ENCODE measurements at regions not wholly inside any gene's neighbourhood (a gene's known extent, or its start where the extent isn't known, plus 50 kb on each side); places are given as distances from the start of the nearest gene placed in this dataset.

DNA sequence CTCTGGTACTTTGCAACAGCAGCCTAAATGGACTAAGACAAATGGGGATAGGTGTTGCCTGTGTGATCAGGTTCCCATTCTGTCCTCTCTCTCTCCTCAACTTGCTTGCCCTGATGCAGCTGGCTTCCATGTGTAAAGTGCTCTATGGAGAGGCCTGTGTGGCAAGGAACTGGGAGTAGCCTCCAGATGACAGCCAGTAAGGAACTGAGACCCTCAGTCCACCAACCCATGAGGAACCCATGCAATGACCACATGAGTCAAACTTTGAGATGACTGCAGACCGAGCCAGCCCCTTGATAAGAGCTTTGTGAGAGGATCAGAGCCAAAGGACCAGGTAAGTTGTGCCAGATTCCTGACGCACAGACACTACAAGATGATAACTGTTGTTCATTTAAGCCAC is 74.6 kb upstream of the ADPGK start:
- intact Hi-C loops (cut with DNase I), result no loop called here
- 50% methylated on average over 1 of the region's 2 CpGs for WGBS (ENCODE audit: insufficient coverage, low coverage, low lambda C conversion rate, missing lambda C conversion rate)

GRCh38 chr15:72857331-72858063 is 73.9 kb upstream of the ADPGK start:
- DNase-seq (no peak), ATAC-seq (no peak)
- no peak overlapping the region for H3K27ac ChIP-seq
- intact Hi-C loops (cut with DNase I), result no loop called here
- H3K4me3 ChIP-seq, result no peak overlapping the region
- 57% methylated on average over 9 of the region's 9 CpGs for WGBS (ENCODE audit: insufficient coverage, low coverage, low lambda C conversion rate, missing lambda C conversion rate)
- H3K9me3 ChIP-seq, result no peaks in the 10 kb centered on the region
- TF ChIP-seq, protein P1, sequence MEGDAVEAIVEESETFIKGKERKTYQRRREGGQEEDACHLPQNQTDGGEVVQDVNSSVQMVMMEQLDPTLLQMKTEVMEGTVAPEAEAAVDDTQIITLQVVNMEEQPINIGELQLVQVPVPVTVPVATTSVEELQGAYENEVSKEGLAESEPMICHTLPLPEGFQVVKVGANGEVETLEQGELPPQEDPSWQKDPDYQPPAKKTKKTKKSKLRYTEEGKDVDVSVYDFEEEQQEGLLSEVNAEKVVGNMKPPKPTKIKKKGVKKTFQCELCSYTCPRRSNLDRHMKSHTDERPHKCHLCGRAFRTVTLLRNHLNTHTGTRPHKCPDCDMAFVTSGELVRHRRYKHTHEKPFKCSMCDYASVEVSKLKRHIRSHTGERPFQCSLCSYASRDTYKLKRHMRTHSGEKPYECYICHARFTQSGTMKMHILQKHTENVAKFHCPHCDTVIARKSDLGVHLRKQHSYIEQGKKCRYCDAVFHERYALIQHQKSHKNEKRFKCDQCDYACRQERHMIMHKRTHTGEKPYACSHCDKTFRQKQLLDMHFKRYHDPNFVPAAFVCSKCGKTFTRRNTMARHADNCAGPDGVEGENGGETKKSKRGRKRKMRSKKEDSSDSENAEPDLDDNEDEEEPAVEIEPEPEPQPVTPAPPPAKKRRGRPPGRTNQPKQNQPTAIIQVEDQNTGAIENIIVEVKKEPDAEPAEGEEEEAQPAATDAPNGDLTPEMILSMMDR (IDR thresholded peaks at IDR 0.05), result no peak
- no peak for TF ChIP-seq POLR2A (IDR thresholded peaks at IDR 0.05)
- no peaks in the 10 kb centered on the region for H3K36me3 ChIP-seq
- H3K4me1 ChIP-seq, result no peaks in the 10 kb centered on the region
- H3K27me3 ChIP-seq, result no peaks in the 10 kb centered on the region

More for the DNA sequence above, 74.6 kb upstream of the ADPGK start:
- H3K36me3 ChIP-seq, result no peaks in the 10 kb centered on the region
- DNase-seq, result no peak
- no peak overlapping the region for H3K27ac ChIP-seq
- H3K27me3 ChIP-seq, result no peaks in the 10 kb centered on the region
- H3K9me3 ChIP-seq, result no peaks in the 10 kb centered on the region
- no peak for ATAC-seq
- H3K4me1 ChIP-seq, result no peaks in the 10 kb centered on the region
- TF ChIP-seq, protein P1 (IDR thresholded peaks at IDR 0.05), result no peak
- no peak for TF ChIP-seq POLR2A (IDR thresholded peaks at IDR 0.05)
- H3K4me3 ChIP-seq, result no peak overlapping the region

DNA sequence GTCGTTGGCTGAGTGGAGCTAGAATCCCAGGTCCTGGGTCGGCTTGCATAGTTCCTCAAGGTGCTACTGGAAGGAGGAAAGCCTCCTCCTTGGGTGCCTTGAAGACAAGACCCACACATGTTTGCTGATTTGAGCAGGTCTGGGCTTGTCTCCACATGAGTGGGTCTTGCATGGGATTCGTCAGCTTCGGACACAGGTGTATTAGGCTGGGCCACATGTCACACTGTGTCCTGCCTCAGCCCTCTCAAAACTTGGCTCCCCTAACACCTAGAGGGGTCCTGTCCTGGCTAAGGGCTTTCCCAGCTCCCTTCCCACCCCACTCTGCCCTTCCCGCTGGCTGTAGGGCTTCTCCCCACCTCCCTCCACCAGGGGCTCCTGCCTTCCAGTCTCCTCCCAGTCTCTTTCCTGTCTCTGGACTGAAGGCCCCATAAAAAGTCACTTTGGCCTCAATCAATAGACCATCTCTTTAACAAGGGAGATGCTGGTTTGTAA is 73.0 kb upstream of the ADPGK start:
- ATAC-seq (no peak), DNase-seq (no peak)
- WGBS (ENCODE audit: insufficient coverage, low coverage, low lambda C conversion rate, missing lambda C conversion rate), result 72% methylated on average over 3 of the region's 5 CpGs
- no peak for TF ChIP-seq POLR2A (IDR thresholded peaks at IDR 0.05)
- TF ChIP-seq, protein P1 (IDR thresholded peaks at IDR 0.05), result no peak
- no peaks in the 10 kb centered on the region for H3K4me1 ChIP-seq
- H3K4me3 ChIP-seq, result no peak overlapping the region
- intact Hi-C loops (cut with DNase I), result no loop called here
- no peak overlapping the region for H3K27ac ChIP-seq
- H3K36me3 ChIP-seq, result no peaks in the 10 kb centered on the region
- no peaks in the 10 kb centered on the region for H3K27me3 ChIP-seq
- H3K9me3 ChIP-seq, result no peaks in the 10 kb centered on the region

DNA sequence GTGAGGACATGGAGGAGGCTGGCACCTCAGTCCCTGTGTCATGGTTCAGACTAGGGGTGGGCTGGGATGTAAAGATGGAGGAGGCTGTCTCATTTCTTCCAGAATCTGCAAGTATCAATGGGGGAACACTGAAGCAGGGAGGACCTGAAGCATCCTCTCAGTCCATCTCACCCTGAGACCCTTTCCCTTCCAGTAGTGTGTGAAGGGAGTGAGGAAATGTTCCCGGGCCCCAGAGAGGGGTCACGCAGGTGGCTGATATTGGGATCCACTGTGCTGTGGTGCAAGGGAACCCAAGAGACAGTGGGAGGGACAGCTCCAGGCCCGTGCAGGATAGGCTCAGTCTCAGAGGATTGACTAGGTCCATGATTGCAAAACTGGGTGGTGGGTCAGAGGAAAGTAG is 72.2 kb upstream of the ADPGK start:
- no peaks in the 10 kb centered on the region for H3K36me3 ChIP-seq
- H3K27me3 ChIP-seq, result no peaks in the 10 kb centered on the region
- no peaks in the 10 kb centered on the region for H3K9me3 ChIP-seq
- H3K4me3 ChIP-seq, result no peak overlapping the region
- no peak for TF ChIP-seq POLR2A (IDR thresholded peaks at IDR 0.05)
- TF ChIP-seq, protein P1 (IDR thresholded peaks at IDR 0.05), result no peak
- 66% methylated on average over 3 of the region's 3 CpGs for WGBS (ENCODE audit: insufficient coverage, low coverage, low lambda C conversion rate, missing lambda C conversion rate)
- no peak overlapping the region for H3K27ac ChIP-seq
- intact Hi-C loops (cut with DNase I), result no loop called here
- no peak for DNase-seq
- ATAC-seq, result no peak
- H3K4me1 ChIP-seq, result no peaks in the 10 kb centered on the region

Data from right lobe of liver (tissue), 6 donors.